Activated T-cell treated with anti-CD3 and anti-CD28 coated beads for 4 hours (primary cell): ENCODE measurements at regions not wholly inside any gene's neighbourhood (a gene's known extent, or its start where the extent isn't known, plus 50 kb on each side); places are given as distances from the start of the nearest gene placed in this dataset.

Experiments
- DNase-seq: peaks from one replicate; pipeline ENCODE4 v3.0.0-alpha.2; 2020

- no peak for DNase-seq
These were observed 912.1 kb downstream of the TBC1D22A start for GRCh38 chr22:47674600-47674999.

GRCh38 chr22:47673557-47673956 is 911.1 kb downstream of the TBC1D22A start:
- DNase-seq, result no peak

- DNase-seq, result no peak
These were observed 910.1 kb downstream of the TBC1D22A start for GRCh38 chr22:47672526-47672925.

- no peak for DNase-seq
These were observed 902.7 kb downstream of the TBC1D22A start for GRCh38 chr22:47665151-47665550.

GRCh38 chr22:47663615-47664605 is 901.5 kb downstream of the TBC1D22A start:
- no peak for DNase-seq

GRCh38 chr22:47659467-47660223 is 897.2 kb downstream of the TBC1D22A start:
- no peak for DNase-seq

GRCh38 chr22:47658182-47658581 is 895.7 kb downstream of the TBC1D22A start:
- DNase-seq, result no peak

GRCh38 chr22:47657224-47657623 is 894.8 kb downstream of the TBC1D22A start:
- no peak for DNase-seq

GRCh38 chr22:47656806-47657205 is 894.4 kb downstream of the TBC1D22A start:
- DNase-seq, result no peak

- DNase-seq, result no peak
These were observed 893.5 kb downstream of the TBC1D22A start for GRCh38 chr22:47655930-47656329.

GRCh38 chr22:47654922-47655491 is 892.6 kb downstream of the TBC1D22A start:
- DNase-seq, result no peak

GRCh38 chr22:47653921-47654320 is 891.5 kb downstream of the TBC1D22A start:
- no peak for DNase-seq

GRCh38 chr22:47651216-47651987 is 889.0 kb downstream of the TBC1D22A start:
- no peak for DNase-seq

- DNase-seq, result no peak
These were observed 885.3 kb downstream of the TBC1D22A start for GRCh38 chr22:47647720-47648119.

GRCh38 chr22:47647181-47647580 is 884.7 kb downstream of the TBC1D22A start:
- no peak for DNase-seq

- DNase-seq, result no peak
These were observed 883.5 kb downstream of the TBC1D22A start for GRCh38 chr22:47645923-47646322.

GRCh38 chr22:47645450-47645914 is 883.0 kb downstream of the TBC1D22A start:
- no peak for DNase-seq

GRCh38 chr22:47634347-47634746 is 871.9 kb downstream of the TBC1D22A start:
- DNase-seq, result no peak

- DNase-seq, result no peak
These were observed 870.7 kb downstream of the TBC1D22A start for GRCh38 chr22:47633111-47633510.

- no peak for DNase-seq
These were observed 870.3 kb downstream of the TBC1D22A start for GRCh38 chr22:47632701-47633100.

- DNase-seq, result no peak
These were observed 869.2 kb downstream of the TBC1D22A start for GRCh38 chr22:47631571-47632102.
